ENCODE measurements at regions not wholly inside any gene's neighbourhood (a gene's known extent, or its start where the extent isn't known, plus 50 kb on each side); places are given as distances from the start of the nearest gene placed in this dataset.
A peak's percentile ranks its signal among the peaks of the same experiment; 100 is the strongest.

DNA sequence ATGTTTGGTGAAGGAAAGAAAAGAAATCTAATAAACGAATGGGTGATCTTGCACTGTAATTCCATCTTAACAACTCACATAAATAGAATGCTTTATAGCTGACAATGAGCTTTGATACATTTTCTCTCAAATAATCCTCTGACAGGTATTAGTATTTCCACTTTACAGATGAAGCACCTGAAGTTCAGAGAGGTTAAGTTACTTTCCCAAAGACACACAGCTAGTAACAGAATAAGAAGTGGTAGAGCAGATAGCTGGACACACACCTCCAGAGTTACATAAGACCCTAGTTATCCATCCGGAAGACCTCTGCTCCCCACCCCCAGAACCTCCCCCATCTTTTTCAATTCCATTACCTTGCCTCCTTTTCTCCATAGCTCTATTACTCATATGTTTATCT lies 213.3 kb upstream of the ZC3H12A start:
- in situ Hi-C loops (cut with HindIII; ENCODE audit: low sequenced_read_pairs) = no loop called here
- DNase-seq (ENCODE audit: low spot score) = no peak

GRCh38 chr1:37262439-37263170 lies 211.8 kb upstream of the ZC3H12A start:
- in situ Hi-C loops (cut with HindIII; ENCODE audit: low sequenced_read_pairs) = no loop called here
- DNase-seq (ENCODE audit: low spot score) = no peak

- no peak for DNase-seq (ENCODE audit: low spot score)
- in situ Hi-C loops (cut with HindIII; ENCODE audit: low sequenced_read_pairs) = no loop called here
These were observed 209.2 kb upstream of the ZC3H12A start for GRCh38 chr1:37265156-37265555.

GRCh38 chr1:37265786-37266667 lies 208.4 kb upstream of the ZC3H12A start:
- no peak for DNase-seq (ENCODE audit: low spot score)
- in situ Hi-C loops (cut with HindIII; ENCODE audit: low sequenced_read_pairs) = no loop called here

DNA sequence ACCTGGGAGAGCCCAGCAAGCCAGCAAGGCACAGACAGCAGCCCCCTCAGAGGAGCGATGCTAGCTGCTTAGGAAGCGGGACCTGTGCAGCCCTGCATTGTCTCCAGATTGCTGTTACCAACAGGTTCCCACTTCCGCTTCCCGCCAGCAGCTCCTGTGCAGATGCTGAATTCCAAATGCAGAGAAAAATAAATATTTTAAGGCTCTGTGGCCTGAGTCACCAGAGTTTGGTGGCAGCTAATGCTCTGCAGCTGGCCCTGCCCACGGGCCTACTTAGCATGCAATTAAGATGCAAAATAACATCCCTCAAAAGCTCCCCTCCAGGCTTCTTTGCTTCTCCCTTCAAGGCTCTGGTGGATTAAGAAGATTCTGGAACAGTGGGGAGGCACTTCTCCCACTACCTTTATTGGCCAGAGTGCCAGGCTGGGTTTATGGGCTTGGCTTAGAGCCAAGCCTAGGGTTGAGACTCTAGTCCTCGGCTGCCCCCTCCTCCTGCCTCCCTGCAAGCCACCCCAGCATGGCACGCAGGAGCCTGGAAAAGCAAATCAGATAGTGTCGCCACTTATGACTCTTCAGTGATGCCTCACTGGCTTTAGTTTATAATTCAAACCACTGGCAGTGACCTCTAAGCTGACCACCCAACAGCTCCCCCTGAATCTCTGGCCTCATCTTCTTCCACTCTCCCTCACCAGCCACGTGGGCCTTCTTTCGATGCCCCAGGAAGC lies 207.1 kb upstream of the ZC3H12A start:
- DNase-seq (ENCODE audit: low spot score) = no peak

DNA sequence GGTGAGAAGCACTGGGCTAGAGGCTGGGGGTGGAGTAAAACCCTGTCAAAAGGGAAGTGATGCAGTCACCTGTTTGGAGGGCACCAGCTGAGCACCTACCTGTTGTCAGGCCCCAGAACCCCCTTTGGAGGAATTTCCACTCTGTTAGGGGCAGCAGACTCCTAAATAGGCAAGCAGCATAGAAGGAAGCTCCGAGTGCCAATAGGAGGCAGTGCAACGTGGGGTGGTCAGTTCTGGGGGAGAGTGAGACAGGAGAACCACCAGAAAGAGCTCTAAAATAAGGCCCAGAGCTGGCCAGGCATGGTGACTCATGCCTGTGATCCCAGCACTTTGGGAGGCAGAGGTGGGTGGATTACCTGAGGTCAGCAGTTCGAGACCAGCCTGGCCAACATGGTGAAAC lies 203.7 kb upstream of the ZC3H12A start:
- no peak for DNase-seq (ENCODE audit: low spot score)
- in situ Hi-C loops (cut with HindIII; ENCODE audit: low sequenced_read_pairs) = no loop called here

More for the DNA sequence above, 207.1 kb upstream of the ZC3H12A start:
- in situ Hi-C loops (cut with HindIII; ENCODE audit: low sequenced_read_pairs) = no loop called here

DNA sequence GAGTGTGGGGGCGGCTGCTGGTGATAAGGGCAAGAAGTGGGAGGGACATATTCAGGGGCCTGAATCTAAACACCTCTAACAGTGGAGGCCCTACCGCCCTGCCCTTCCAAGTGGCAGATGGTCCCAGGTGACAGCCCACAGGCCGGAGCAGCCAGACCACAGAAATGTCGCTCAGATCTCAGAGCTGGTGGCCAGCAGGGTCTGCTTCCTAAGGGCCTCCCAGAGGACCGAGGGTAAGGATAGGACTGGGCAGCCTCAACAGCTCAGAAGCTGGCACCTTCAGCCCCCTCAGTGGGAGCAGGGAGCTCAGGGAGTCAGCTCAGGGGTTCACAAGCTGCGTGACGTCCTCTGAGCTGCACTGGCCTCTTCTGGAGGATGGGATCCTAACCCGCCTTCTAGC lies 201.8 kb upstream of the ZC3H12A start:
- in situ Hi-C loops (cut with HindIII; ENCODE audit: low sequenced_read_pairs) = no loop called here

GRCh38 chr1:37274486-37274885 lies 199.9 kb upstream of the ZC3H12A start:
- in situ Hi-C loops (cut with HindIII; ENCODE audit: low sequenced_read_pairs) = no loop called here

More for the DNA sequence above, 201.8 kb upstream of the ZC3H12A start:
- no peak for DNase-seq (ENCODE audit: low spot score)

DNA sequence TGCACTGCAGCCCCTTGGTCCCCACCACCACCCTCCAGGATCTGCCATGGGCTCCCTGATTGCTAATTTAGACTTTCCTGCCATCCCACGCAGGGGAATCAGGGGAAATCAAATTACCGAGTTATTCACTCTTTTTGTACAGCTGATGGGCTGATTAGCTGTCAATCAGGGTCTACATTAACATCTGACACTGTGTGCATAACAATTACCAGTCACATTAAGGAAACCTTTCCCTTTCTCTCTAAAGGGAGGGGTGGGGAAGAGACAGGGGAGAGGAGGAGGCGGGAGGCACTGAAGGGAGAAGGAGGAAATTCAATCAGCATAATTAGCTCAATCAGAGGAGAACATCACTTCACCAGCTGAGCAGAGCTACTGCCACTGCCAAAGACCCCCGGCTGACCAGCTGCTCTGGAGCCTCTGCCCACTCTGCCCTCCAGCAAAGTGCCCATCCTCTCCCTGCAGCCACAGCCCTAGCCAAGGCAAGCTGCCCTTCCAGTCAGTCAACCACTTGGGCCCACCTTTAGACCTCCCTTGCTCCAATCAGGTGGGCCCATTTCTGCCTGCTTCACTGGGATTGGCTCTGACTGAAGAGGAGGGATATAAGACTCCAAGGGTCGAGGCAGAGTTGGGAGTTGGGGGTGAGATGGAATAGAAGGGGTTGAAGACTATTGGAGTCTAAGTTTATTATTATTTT lies 199.3 kb upstream of the ZC3H12A start:
- in situ Hi-C loops (cut with HindIII; ENCODE audit: low sequenced_read_pairs) = no loop called here
- DNase-seq (ENCODE audit: low spot score) = no peak

More at GRCh38 chr1:37274486-37274885, 199.9 kb upstream of the ZC3H12A start:
- no peak for DNase-seq (ENCODE audit: low spot score)

DNA sequence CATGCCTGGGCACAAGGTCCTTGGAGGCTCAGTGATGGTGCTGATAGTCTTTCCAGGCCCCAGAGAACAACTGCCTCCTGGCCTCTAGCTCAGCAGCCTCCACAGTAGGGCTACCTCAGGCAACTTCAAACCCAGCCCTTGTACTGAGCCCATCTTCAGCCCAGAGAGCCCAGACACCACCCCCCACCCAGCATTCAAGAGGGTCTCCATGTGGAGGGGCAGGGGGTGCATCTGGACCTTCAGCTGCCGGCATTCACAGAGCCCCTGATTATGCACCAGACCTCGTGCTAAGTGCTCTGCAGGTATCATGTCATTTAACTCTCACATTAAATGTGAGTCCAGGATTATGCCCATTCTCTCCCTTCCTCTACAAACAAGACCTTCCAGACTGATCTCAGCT lies 197.0 kb upstream of the ZC3H12A start:
- in situ Hi-C loops (cut with HindIII; ENCODE audit: low sequenced_read_pairs) = no loop called here
- DNase-seq (ENCODE audit: low spot score) = no peak

- no peak for DNase-seq (ENCODE audit: low spot score)
- in situ Hi-C loops (cut with HindIII; ENCODE audit: low sequenced_read_pairs) = no loop called here
These were observed 193.0 kb upstream of the ZC3H12A start for GRCh38 chr1:37281354-37281753.

DNA sequence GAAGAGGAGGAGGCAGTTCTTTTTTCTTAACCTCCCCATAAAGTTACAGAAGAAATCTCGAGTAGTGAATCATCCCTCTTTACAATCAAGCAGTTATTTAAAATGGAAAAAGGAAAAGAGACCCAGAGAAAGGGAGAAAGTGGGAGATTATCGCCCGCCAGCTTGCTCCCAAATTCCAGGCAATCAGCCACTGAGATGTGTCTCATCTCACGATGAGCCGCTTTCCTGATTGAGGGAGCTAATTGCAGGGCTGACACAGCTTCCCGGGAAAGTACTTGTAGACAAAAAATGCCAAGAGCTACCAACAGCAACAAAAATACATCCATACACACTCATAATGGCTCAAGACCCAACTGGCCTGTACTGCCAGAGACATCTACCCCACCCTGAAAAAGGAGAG lies 191.6 kb upstream of the ZC3H12A start:
- in situ Hi-C loops (cut with HindIII; ENCODE audit: low sequenced_read_pairs) = no loop called here
- DNase-seq (ENCODE audit: low spot score) = no peak

GRCh38 chr1:37284053-37284452 lies 190.3 kb upstream of the ZC3H12A start:
- in situ Hi-C loops (cut with HindIII; ENCODE audit: low sequenced_read_pairs) = no loop called here
- DNase-seq (ENCODE audit: low spot score) = no peak

- in situ Hi-C loops (cut with HindIII; ENCODE audit: low sequenced_read_pairs) = no loop called here
- DNase-seq (ENCODE audit: low spot score) = no peak
These were observed 187.5 kb upstream of the ZC3H12A start for GRCh38 chr1:37286881-37287280.

- in situ Hi-C loops (cut with HindIII; ENCODE audit: low sequenced_read_pairs) = no loop called here
- no peak for DNase-seq (ENCODE audit: low spot score)
These were observed 185.5 kb upstream of the ZC3H12A start for GRCh38 chr1:37288900-37289299.

GRCh38 chr1:37290718-37291117 lies 183.7 kb upstream of the ZC3H12A start:
- in situ Hi-C loops (cut with HindIII; ENCODE audit: low sequenced_read_pairs) = no loop called here
- peak; percentile 6 for DNase-seq (ENCODE audit: low spot score)

DNA sequence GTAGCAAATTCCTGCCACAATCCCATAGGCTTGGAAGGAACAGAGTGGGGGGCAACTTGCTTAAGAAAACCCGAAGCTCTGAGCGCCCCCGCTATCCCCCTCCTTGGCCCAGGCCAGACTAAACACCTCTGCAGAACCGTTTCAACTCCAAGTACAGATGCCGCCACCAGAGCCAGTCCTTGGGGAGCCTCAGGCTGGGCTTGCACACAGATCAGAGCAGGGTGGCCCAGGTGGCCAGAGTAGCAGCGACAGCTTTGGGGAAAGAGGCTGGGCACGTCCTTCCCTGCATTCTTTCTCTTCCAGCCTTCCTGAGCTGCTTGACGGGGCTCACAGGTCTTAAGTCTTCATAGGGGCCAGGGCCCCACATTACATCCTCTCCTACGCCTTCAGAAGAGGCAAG lies 181.6 kb upstream of the ZC3H12A start:
- in situ Hi-C loops (cut with HindIII; ENCODE audit: low sequenced_read_pairs) = no loop called here
- DNase-seq (ENCODE audit: low spot score) = no peak

- DNase-seq (ENCODE audit: low spot score) = no peak
- in situ Hi-C loops (cut with HindIII; ENCODE audit: low sequenced_read_pairs) = no loop called here
These were observed 180.3 kb upstream of the ZC3H12A start for GRCh38 chr1:37294096-37294495.

DNA sequence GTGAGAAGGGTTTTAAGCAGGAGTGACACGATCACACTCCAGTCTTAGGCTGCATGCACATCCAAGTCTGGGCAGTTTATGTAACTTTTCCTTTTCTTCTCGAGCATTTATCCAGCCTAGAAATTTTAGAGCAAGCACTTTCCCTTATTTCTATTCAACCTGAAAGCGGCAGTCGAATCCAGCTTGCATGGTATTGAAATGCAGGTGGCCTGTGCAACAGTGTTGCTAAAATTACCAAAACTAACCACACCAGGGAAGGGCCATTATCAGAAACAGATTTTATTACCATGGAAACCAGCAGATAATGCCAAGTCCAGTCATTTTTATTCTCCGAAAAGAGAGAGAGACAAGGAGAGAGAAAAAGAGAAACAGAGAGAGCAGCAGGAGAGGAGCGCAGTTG lies 179.9 kb upstream of the ZC3H12A start:
- DNase-seq (ENCODE audit: low spot score) = no peak
- in situ Hi-C loops (cut with HindIII; ENCODE audit: low sequenced_read_pairs) = no loop called here
